CD14-positive monocyte (primary cell): ENCODE measurements at regions not wholly inside any gene's neighbourhood (a gene's known extent, or its start where the extent isn't known, plus 50 kb on each side); places are given as distances from the start of the nearest gene placed in this dataset.

Experiments
- DNase-seq, 3 donors: peaks; one replicate each; pipeline ENCODE4 v3.0.0-alpha.2; 2011 to 2022
- H2AFZ ChIP-seq: 2 replicates; pipeline ENCODE4 v1.6.0; 2012; ENCODE audit warnings: mild to moderate bottlenecking, low read depth, low read length, inconsistent platforms; ENCODE audit not compliant: insufficient read depth, poor library complexity, severe bottlenecking
- H3K27ac ChIP-seq, 2 donors: 1 replicate in 1 of 2; 2 replicates in 1 of 2; pipeline ENCODE4 v1.5.1; 2012 to 2013; ENCODE audit warnings: low read length in 2 of 2, control low read depth in 1 of 2, inconsistent platforms in 1 of 2, low read depth in 1 of 2, mild to moderate bottlenecking in 1 of 2
- H3K27me3 ChIP-seq, 2 donors: one replicate each; pipeline versions ENCODE4 v1.6.0 to v1.6.1; 2011 to 2013; ENCODE audit warnings: low read length in 2 of 2; ENCODE audit not compliant: control insufficient read depth in 2 of 2, insufficient read depth in 2 of 2
- H3K36me3 ChIP-seq, 2 donors: replicated peaks in 1 of 2; 1 replicate in 1 of 2; 2 replicates in 1 of 2; pipeline versions ENCODE4 v1.5.1 to v1.6.1; 2012 to 2013; ENCODE audit warnings: low read length in 2 of 2, control low read depth in 1 of 2, inconsistent platforms in 1 of 2, mild to moderate bottlenecking in 1 of 2; ENCODE audit not compliant: insufficient read depth in 2 of 2, control insufficient read depth in 1 of 2
- H3K4me1 ChIP-seq, 2 donors: 1 replicate in 1 of 2; 2 replicates in 1 of 2; pipeline versions ENCODE4 v1.5.1 to v1.6.1; 2012 to 2013; ENCODE audit warnings: low read length in 2 of 2, control low read depth in 1 of 2, inconsistent platforms in 1 of 2, mild to moderate bottlenecking in 1 of 2, moderate library complexity in 1 of 2; ENCODE audit not compliant: insufficient read depth in 2 of 2, control insufficient read depth in 1 of 2
- H3K4me2 ChIP-seq: replicated peaks from 2 replicates; pipeline ENCODE3; 2012; ENCODE audit warnings: low read length, moderate library complexity, mild to moderate bottlenecking; ENCODE audit not compliant: poor library complexity, severe bottlenecking; ENCODE audit errors: extremely low read depth
- H3K4me3 ChIP-seq, 3 experiments: fragments of 200-600 bp in 1 of 3; sonication (generic) in 1 of 3; replicated peaks in 1 of 3; 1 replicate in 2 of 3; 2 replicates in 1 of 3; pipeline ENCODE4 v1.5.1; 2011 to 2013; ENCODE audit warnings: low read length in 3 of 3, mild to moderate bottlenecking in 3 of 3, control low read depth in 2 of 3, low read depth in 2 of 3, inconsistent platforms in 1 of 3, moderate library complexity in 1 of 3
- H3K79me2 ChIP-seq: 2 replicates; pipeline ENCODE4 v1.6.0; 2012; ENCODE audit warnings: mild to moderate bottlenecking, control low read depth, inconsistent platforms, low read length, moderate library complexity; ENCODE audit not compliant: insufficient read depth
- H3K9ac ChIP-seq: 2 replicates; pipeline ENCODE4 v1.6.0; 2017; ENCODE audit warnings: low read length, mild to moderate bottlenecking; ENCODE audit not compliant: insufficient read depth, poor library complexity, severe bottlenecking
- H3K9me3 ChIP-seq, 2 donors: replicated peaks in 1 of 2; 1 replicate in 1 of 2; 2 replicates in 1 of 2; pipeline versions ENCODE4 v1.5.1 to v1.6.1; 2012 to 2013; ENCODE audit warnings: low read length in 2 of 2, control low read depth in 1 of 2; ENCODE audit not compliant: control insufficient read depth in 1 of 2, insufficient read depth in 1 of 2
- H4K20me1 ChIP-seq: 2 replicates; pipeline ENCODE4 v1.6.0; 2012; ENCODE audit warnings: mild to moderate bottlenecking, low read length, control low read depth, moderate library complexity; ENCODE audit not compliant: insufficient read depth
- H3K27ac Mint-ChIP-seq, 7 donors: one replicate each; pipeline ENCODE4 v1.8.0; 2020; ENCODE audit warnings: mild to moderate bottlenecking in 7 of 7, mixed read lengths in 7 of 7, moderate library complexity in 6 of 7, inconsistent platforms in 2 of 7
- H3K27me3 Mint-ChIP-seq, 3 donors: one replicate each; pipeline ENCODE4 v1.8.0; 2021 to 2022; ENCODE audit warnings: low read depth in 3 of 3, mild to moderate bottlenecking in 3 of 3, mixed read lengths in 3 of 3, moderate library complexity in 3 of 3, inconsistent platforms in 1 of 3
- H3K36me3 Mint-ChIP-seq, 2 donors: one replicate each; pipeline ENCODE4 v1.8.0; 2020; ENCODE audit warnings: mixed read lengths in 2 of 2, inconsistent platforms in 1 of 2, mild to moderate bottlenecking in 1 of 2
- H3K4me1 Mint-ChIP-seq: one replicate; pipeline ENCODE4 v1.8.0; 2020; ENCODE audit warnings: mild to moderate bottlenecking, mixed read lengths
- H3K4me3 Mint-ChIP-seq, 2 donors: one replicate each; pipeline ENCODE4 v1.8.0; 2020; ENCODE audit warnings: mild to moderate bottlenecking in 2 of 2, mixed read lengths in 2 of 2, moderate library complexity in 1 of 2
- H3K9me3 Mint-ChIP-seq, 7 donors: one replicate each; pipeline ENCODE4 v1.8.0; 2020 to 2022; ENCODE audit warnings: mixed read lengths in 7 of 7, mild to moderate bottlenecking in 6 of 7, moderate library complexity in 6 of 7, inconsistent platforms in 2 of 7
- CTCF ChIP-seq: fragments of 200-600 bp; IDR thresholded peaks from one replicate; pipeline ENCODE4 v1.8.0; 2022; ENCODE audit warnings: antibody characterized with exemption, mild to moderate bottlenecking
- WGBS: methylation state at CpG from one replicate; pipeline ENCODE4 v1.1.5; 2013; ENCODE audit warnings: missing lambda C conversion rate; ENCODE audit not compliant: insufficient coverage; 5-methylcytosine and 5-hydroxymethylcytosine counted together
- intact Hi-C, 2 donors: fragments of 100-400 bp; cut with micrococcal nuclease; formaldehyde crosslinking; loops; one replicate each; pipeline versions ENCODE4 v1.15.0 to v1.15.1; 2023

- Histone ChIP-seq H3K79me2 (no peaks in the 10 kb centered on the region), H3K36me3 (no peaks in the 10 kb centered on the region), H3K27me3 (no peaks in the 10 kb centered on the region), H3K4me3 (no peak overlapping the region), H3K27ac (no peak overlapping the region), H3K4me1 (no peaks in the 10 kb centered on the region), H3K4me2 (no peak overlapping the region), H3K9me3 (peaks cover 11 to 25% of the 10 kb centered on the region in 2 donors), H4K20me1 (no peaks in the 10 kb centered on the region), H2AFZ (no peak overlapping the region), H3K9ac (no peak overlapping the region)
- DNase-seq, result no peak
- WGBS, result no CpG with 5 or more reads among the region's 1 CpG
- intact Hi-C loops, result no loop called here
- H3K9me3 Mint-ChIP-seq, result peaks cover 10 to 26% (median 18%) of the 10 kb centered on the region in 7 donors
- H3K4me3 Mint-ChIP-seq, result no peak overlapping the region
- no peaks in the 10 kb centered on the region for H3K36me3 Mint-ChIP-seq
- H3K27me3 Mint-ChIP-seq, result no peaks in the 10 kb centered on the region
- no peak overlapping the region for H3K27ac Mint-ChIP-seq
- no peak for TF ChIP-seq CTCF
- H3K4me1 Mint-ChIP-seq, result no peaks in the 10 kb centered on the region
Observed at GRCh38 chr5:27158775-27159174, 120.4 kb upstream of the CDH9 start.

- Mint-ChIP-seq H3K27me3 (no peaks in the 10 kb centered on the region), H3K9me3 (peaks cover 10 to 26% (median 18%) of the 10 kb centered on the region in 7 donors), H3K27ac (no peak overlapping the region), H3K4me1 (no peaks in the 10 kb centered on the region), H3K4me3 (no peak overlapping the region), H3K36me3 (no peaks in the 10 kb centered on the region)
- Histone ChIP-seq H3K4me2 (no peak overlapping the region), H3K4me1 (no peaks in the 10 kb centered on the region), H3K27ac (no peak overlapping the region), H3K36me3 (no peaks in the 10 kb centered on the region), H3K9me3 (peaks cover 11 to 25% of the 10 kb centered on the region in 2 donors), H3K79me2 (no peaks in the 10 kb centered on the region), H3K9ac (no peak overlapping the region), H4K20me1 (no peaks in the 10 kb centered on the region), H3K27me3 (no peaks in the 10 kb centered on the region), H3K4me3 (no peak overlapping the region), H2AFZ (no peak overlapping the region)
- intact Hi-C loops, result no loop called here
- TF ChIP-seq CTCF, result no peak
- no peak for DNase-seq
Observed at GRCh38 chr5:27158171-27158570, 119.8 kb upstream of the CDH9 start.
